ENCODE measurements at regions not wholly inside any gene's neighbourhood (a gene's known extent, or its start where the extent isn't known, plus 50 kb on each side); places are given as distances from the start of the nearest gene placed in this dataset.

GRCh38 chr2:66821168-66821567 is 386.2 kb downstream of the MEIS1 start:
- no peak for DNase-seq
- ATAC-seq, result no peak
- H3K27ac Mint-ChIP-seq, result no peak overlapping the region
- H3K27me3 Mint-ChIP-seq (ENCODE audit: low read depth in 2 of 2), result no peaks in the 10 kb centered on the region
- no peaks in the 10 kb centered on the region for H3K36me3 ChIP-seq (ENCODE audit: control insufficient read depth, insufficient read depth, low read length)
- H3K27ac ChIP-seq (ENCODE audit: low read length), result no peak overlapping the region
- intact Hi-C loops (cut with micrococcal nuclease), result no loop called here
- no peaks in the 10 kb centered on the region for H3K36me3 Mint-ChIP-seq
- peaks cover 0 to 5% of the 10 kb centered on the region in 2 donors for H3K9me3 Mint-ChIP-seq
- H3K27me3 ChIP-seq (ENCODE audit: control insufficient read depth, insufficient read depth, low read length), result no peaks in the 10 kb centered on the region
- peaks cover 4% of the 10 kb centered on the region for H3K9me3 ChIP-seq (ENCODE audit: control insufficient read depth, insufficient read depth, low read length)
- no peak for TF ChIP-seq CTCF (IDR thresholded peaks at IDR 0.05)
- H3K4me3 ChIP-seq (ENCODE audit: low read length), result no peak overlapping the region
- no peaks in the 10 kb centered on the region for H3K4me1 ChIP-seq (ENCODE audit: control insufficient read depth, insufficient read depth, low read length)
- WGBS (ENCODE audit: insufficient coverage), result 82% methylated on average over 4 of the region's 4 CpGs
- no peaks in the 10 kb centered on the region for H3K4me1 Mint-ChIP-seq
- H3K4me3 Mint-ChIP-seq, result no peak overlapping the region

DNA sequence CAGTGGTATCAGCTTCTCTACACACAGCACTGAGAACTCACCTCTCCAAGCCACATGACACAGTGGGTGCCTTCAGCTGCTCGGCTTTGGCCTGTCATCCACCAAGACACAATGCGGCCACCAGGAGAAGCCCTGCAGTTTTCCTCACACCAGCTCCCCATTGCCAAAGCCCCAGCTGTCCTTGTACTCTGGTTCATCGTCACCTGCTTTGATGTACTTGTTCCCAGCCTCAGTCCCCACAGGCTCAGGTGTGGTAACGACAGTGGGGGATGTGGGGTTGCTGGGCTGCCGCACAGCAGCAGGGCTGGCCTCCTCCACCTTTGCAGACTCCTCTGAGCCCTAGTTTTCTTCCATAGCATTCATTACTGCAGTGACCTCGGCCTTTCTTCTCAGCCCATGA is 387.3 kb downstream of the MEIS1 start:
- Histone ChIP-seq H3K4me1 (ENCODE audit: control insufficient read depth, insufficient read depth, low read length) (no peaks in the 10 kb centered on the region), H3K27me3 (ENCODE audit: control insufficient read depth, insufficient read depth, low read length) (no peaks in the 10 kb centered on the region), H3K36me3 (ENCODE audit: control insufficient read depth, insufficient read depth, low read length) (no peaks in the 10 kb centered on the region), H3K27ac (ENCODE audit: low read length) (no peak overlapping the region), H3K9me3 (ENCODE audit: control insufficient read depth, insufficient read depth, low read length) (peaks cover 4% of the 10 kb centered on the region), H3K4me3 (ENCODE audit: low read length) (no peak overlapping the region)
- WGBS (ENCODE audit: insufficient coverage), result 86% methylated on average over 6 of the region's 6 CpGs
- ATAC-seq (no peak), DNase-seq (no peak)
- no peak for TF ChIP-seq CTCF (IDR thresholded peaks at IDR 0.05)
- H3K27ac Mint-ChIP-seq, result no peak overlapping the region
- intact Hi-C loops (cut with micrococcal nuclease), result no loop called here
- H3K36me3 Mint-ChIP-seq, result no peaks in the 10 kb centered on the region
- peaks cover 0 to 5% of the 10 kb centered on the region in 2 donors for H3K9me3 Mint-ChIP-seq
- H3K27me3 Mint-ChIP-seq (ENCODE audit: low read depth in 2 of 2), result no peaks in the 10 kb centered on the region
- no peak overlapping the region for H3K4me3 Mint-ChIP-seq
- no peaks in the 10 kb centered on the region for H3K4me1 Mint-ChIP-seq

DNA sequence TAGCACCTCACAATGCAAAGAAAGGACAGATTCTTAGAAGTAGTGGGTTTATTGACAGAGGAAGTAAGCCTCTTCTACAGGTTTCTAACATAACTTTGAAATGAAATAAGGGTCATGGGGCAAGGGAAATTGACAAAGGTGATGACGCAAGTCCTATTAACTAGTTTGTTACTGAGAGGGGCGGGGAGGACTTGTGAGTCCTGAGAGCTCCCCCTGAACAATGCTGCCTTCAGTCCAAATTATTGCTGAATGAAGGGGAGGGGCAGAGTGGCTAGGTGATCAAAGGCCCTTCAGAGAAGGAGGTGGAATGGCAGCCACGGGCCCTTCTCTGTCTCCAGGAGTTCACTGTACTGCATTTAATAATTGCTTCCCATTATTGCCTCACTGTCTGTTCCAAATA is 390.0 kb downstream of the MEIS1 start:
- WGBS (ENCODE audit: insufficient coverage), result 96% methylated on average over 3 of the region's 3 CpGs
- H3K36me3 Mint-ChIP-seq, result no peaks in the 10 kb centered on the region

More for the DNA sequence above, 390.0 kb downstream of the MEIS1 start:
- no peaks in the 10 kb centered on the region for H3K4me1 ChIP-seq (ENCODE audit: control insufficient read depth, insufficient read depth, low read length)
- peaks cover 4% of the 10 kb centered on the region for H3K9me3 ChIP-seq (ENCODE audit: control insufficient read depth, insufficient read depth, low read length)
- no peak for TF ChIP-seq CTCF (IDR thresholded peaks at IDR 0.05)
- Mint-ChIP-seq H3K4me1 (no peaks in the 10 kb centered on the region), H3K27ac (no peak overlapping the region), H3K9me3 (peaks cover 0 to 5% of the 10 kb centered on the region in 2 donors), H3K4me3 (no peak overlapping the region), H3K27me3 (ENCODE audit: low read depth in 2 of 2) (no peaks in the 10 kb centered on the region)
- DNase-seq (no peak), ATAC-seq (no peak)
- no peaks in the 10 kb centered on the region for H3K36me3 ChIP-seq (ENCODE audit: control insufficient read depth, insufficient read depth, low read length)
- intact Hi-C loops (cut with micrococcal nuclease), result no loop called here
- no peak overlapping the region for H3K27ac ChIP-seq (ENCODE audit: low read length)
- no peaks in the 10 kb centered on the region for H3K27me3 ChIP-seq (ENCODE audit: control insufficient read depth, insufficient read depth, low read length)
- no peak overlapping the region for H3K4me3 ChIP-seq (ENCODE audit: low read length)

Data from natural killer cell (primary cell).